ENCODE measurements at regions not wholly inside any gene's neighbourhood (a gene's known extent, or its start where the extent isn't known, plus 50 kb on each side); places are given as distances from the start of the nearest gene placed in this dataset.

GRCh38 chr16:85366031-85366763, 246.9 kb upstream of the GSE1 start:
- DNase-seq (ENCODE audit: low read depth): no peak
- H3K4me3 ChIP-seq (ENCODE audit: low read length): no peak overlapping the region
- TF ChIP-seq CTCF (conservative IDR thresholded peaks at IDR 0.05; ENCODE audit: low read depth, low read length): no peak

GRCh38 chr16:85367485-85367884, 245.6 kb upstream of the GSE1 start:
- H3K4me3 ChIP-seq (ENCODE audit: low read length): no peak overlapping the region
- no peak for DNase-seq (ENCODE audit: low read depth)
- no peak for TF ChIP-seq CTCF (conservative IDR thresholded peaks at IDR 0.05; ENCODE audit: low read depth, low read length)

GRCh38 chr16:85369060-85369459, 244.1 kb upstream of the GSE1 start:
- DNase-seq (ENCODE audit: low read depth): no peak
- TF ChIP-seq CTCF (conservative IDR thresholded peaks at IDR 0.05; ENCODE audit: low read depth, low read length): no peak
- no peak overlapping the region for H3K4me3 ChIP-seq (ENCODE audit: low read length)

- peak; percentile 85 for TF ChIP-seq CTCF (conservative IDR thresholded peaks at IDR 0.05; ENCODE audit: low read depth, low read length)
- DNase-seq (ENCODE audit: low read depth): no peak
- no peak overlapping the region for H3K4me3 ChIP-seq (ENCODE audit: low read length)
These were observed 243.2 kb upstream of the GSE1 start for GRCh38 chr16:85369741-85370528.

GRCh38 chr16:85370543-85370880, 242.6 kb upstream of the GSE1 start:
- no peak for DNase-seq (ENCODE audit: low read depth)
- no peak overlapping the region for H3K4me3 ChIP-seq (ENCODE audit: low read length)
- TF ChIP-seq CTCF (conservative IDR thresholded peaks at IDR 0.05; ENCODE audit: low read depth, low read length): no peak

- TF ChIP-seq CTCF (conservative IDR thresholded peaks at IDR 0.05; ENCODE audit: low read depth, low read length): no peak
- no peak for DNase-seq (ENCODE audit: low read depth)
- no peak overlapping the region for H3K4me3 ChIP-seq (ENCODE audit: low read length)
These were observed 242.1 kb upstream of the GSE1 start for GRCh38 chr16:85370881-85371651.
